HG03378 (cell line): ENCODE measurements at regions not wholly inside any gene's neighbourhood (a gene's known extent, or its start where the extent isn't known, plus 50 kb on each side); places are given as distances from the start of the nearest gene placed in this dataset.
A peak's percentile ranks its signal among the peaks of the same experiment; 100 is the strongest.

Source experiments
- ATAC-seq: cut with Tn5 transposase; IDR thresholded peaks from one replicate; pipeline ENCODE4 v1.9.1; 2021; ENCODE audit warnings: mild to moderate bottlenecking, moderate library complexity; ENCODE audit not compliant: unreplicated experiment

- ATAC-seq, result peak; percentile 60
Observed at GRCh38 chr2:59713577-59713976, 839.9 kb downstream of the BCL11A start.

- ATAC-seq, result no peak
Observed at GRCh38 chr2:59711121-59711520, 842.3 kb downstream of the BCL11A start.

GRCh38 chr2:59706729-59707128 is 846.7 kb downstream of the BCL11A start:
- ATAC-seq, result no peak

GRCh38 chr2:59703796-59704195 is 849.7 kb downstream of the BCL11A start:
- no peak for ATAC-seq

GRCh38 chr2:59702026-59702425 is 851.4 kb downstream of the BCL11A start:
- no peak for ATAC-seq

GRCh38 chr2:59701271-59701994 is 852.0 kb downstream of the BCL11A start:
- no peak for ATAC-seq

- ATAC-seq, result no peak
Observed at GRCh38 chr2:59694176-59694575, 859.3 kb downstream of the BCL11A start.

GRCh38 chr2:59693231-59693959 is 860.1 kb downstream of the BCL11A start:
- no peak for ATAC-seq

- no peak for ATAC-seq
Observed at GRCh38 chr2:59691518-59692190, 861.8 kb downstream of the BCL11A start.

GRCh38 chr2:59690849-59691248 is 862.6 kb downstream of the BCL11A start:
- ATAC-seq, result no peak

GRCh38 chr2:59684771-59685166 is 868.7 kb downstream of the BCL11A start:
- no peak for ATAC-seq

- ATAC-seq, result no peak
Observed at GRCh38 chr2:59684116-59684770, 869.2 kb downstream of the BCL11A start.

- ATAC-seq, result no peak
Observed at GRCh38 chr2:59680863-59681262, 872.6 kb downstream of the BCL11A start.

GRCh38 chr2:59677158-59677557 is 876.3 kb downstream of the BCL11A start:
- no peak for ATAC-seq

- ATAC-seq, result no peak
Observed at GRCh38 chr2:59674100-59674499, 879.4 kb downstream of the BCL11A start.

- ATAC-seq, result no peak
Observed at GRCh38 chr2:59665021-59665420, 888.4 kb downstream of the BCL11A start.

- ATAC-seq, result no peak
Observed at GRCh38 chr2:59662127-59662861, 891.2 kb downstream of the BCL11A start.

GRCh38 chr2:59660262-59660661 is 893.2 kb downstream of the BCL11A start:
- ATAC-seq, result no peak

- ATAC-seq, result no peak
Observed at GRCh38 chr2:59658906-59659635, 894.4 kb downstream of the BCL11A start.

GRCh38 chr2:59655809-59656208 is 897.6 kb downstream of the BCL11A start:
- no peak for ATAC-seq
